Activated CD4-positive, alpha-beta T cell treated with anti-CD3 and anti-CD28 coated beads for 36 hours (primary cell): ENCODE measurements at regions not wholly inside any gene's neighbourhood (a gene's known extent, or its start where the extent isn't known, plus 50 kb on each side); places are given as distances from the start of the nearest gene placed in this dataset.

ENCODE experiments used
- ATAC-seq: fragments of 200-7000 bp; cut with Tn5 transposase; one replicate; pipeline ENCODE4 v1.10.0; 2021; ENCODE audit warnings: mild to moderate bottlenecking, moderate library complexity
- CTCF ChIA-PET: fragments of 350-600 bp; sonication (Branson Sonifier 250); formaldehyde crosslinking; loops from one replicate; lab custom pipeline; 2021; ENCODE audit warnings: antibody characterized with exemption; lab: Charles Lee
- POLR2A ChIA-PET: fragments of 350-600 bp; sonication (Branson Sonifier 250); formaldehyde crosslinking; loops from one replicate; lab custom pipeline; 2021; ENCODE audit warnings: antibody characterized with exemption, inconsistent platforms; lab: Charles Lee
- DNase-seq: peaks from one replicate; pipeline ENCODE4 v3.0.0-alpha.2; 2020
- H3K27ac Mint-ChIP-seq: one replicate; pipeline ENCODE4 v1.8.0; 2021; ENCODE audit warnings: mixed read lengths
- H3K27me3 Mint-ChIP-seq: one replicate; pipeline ENCODE4 v1.8.0; 2021; ENCODE audit warnings: mixed read lengths
- H3K36me3 Mint-ChIP-seq: one replicate; pipeline ENCODE4 v1.8.0; 2021; ENCODE audit warnings: low read depth, mixed read lengths
- H3K4me1 Mint-ChIP-seq: one replicate; pipeline ENCODE4 v1.8.0; 2021; ENCODE audit warnings: mixed read lengths
- H3K4me3 Mint-ChIP-seq: one replicate; pipeline ENCODE4 v1.8.0; 2021; ENCODE audit warnings: mild to moderate bottlenecking, moderate library complexity, mixed read lengths
- H3K9me3 Mint-ChIP-seq: one replicate; pipeline ENCODE4 v1.8.0; 2021; ENCODE audit warnings: low read depth, mixed read lengths
- intact Hi-C, 2 experiments: fragments of 100-400 bp; cut with DNase I in 1 of 2; cut with micrococcal nuclease in 1 of 2; formaldehyde crosslinking; loops; one replicate each; pipeline versions ENCODE4 v1.14.2 to v1.15.1; 2022 to 2024; cut with DNase I, micrococcal nuclease

GRCh38 chr10:22875581-22875980 lies 52.3 kb upstream of the ARMC3 start:
- ATAC-seq = no peak
- no peak overlapping the region for H3K27ac Mint-ChIP-seq
- intact Hi-C loops = no loop called here

GRCh38 chr10:22874189-22874854 lies 53.5 kb upstream of the ARMC3 start:
- CTCF ChIA-PET = no interaction called here
- no peaks in the 10 kb centered on the region for H3K27me3 Mint-ChIP-seq
- ATAC-seq (no peak), DNase-seq (no peak)
- H3K4me3 Mint-ChIP-seq = no peak overlapping the region
- no peaks in the 10 kb centered on the region for H3K36me3 Mint-ChIP-seq
- POLR2A ChIA-PET = no interaction called here
- intact Hi-C loops = no loop called here
- H3K27ac Mint-ChIP-seq = no peak overlapping the region
- H3K9me3 Mint-ChIP-seq = no peaks in the 10 kb centered on the region
- peaks cover 6% of the 10 kb centered on the region for H3K4me1 Mint-ChIP-seq

More at GRCh38 chr10:22875581-22875980, 52.3 kb upstream of the ARMC3 start:
- H3K9me3 Mint-ChIP-seq = no peaks in the 10 kb centered on the region
- DNase-seq = no peak
- H3K4me1 Mint-ChIP-seq = peaks cover 6% of the 10 kb centered on the region
- H3K27me3 Mint-ChIP-seq = no peaks in the 10 kb centered on the region
- ChIA-PET CTCF (no interaction called here), POLR2A (no interaction called here)
- no peaks in the 10 kb centered on the region for H3K36me3 Mint-ChIP-seq
- H3K4me3 Mint-ChIP-seq = no peak overlapping the region

DNA sequence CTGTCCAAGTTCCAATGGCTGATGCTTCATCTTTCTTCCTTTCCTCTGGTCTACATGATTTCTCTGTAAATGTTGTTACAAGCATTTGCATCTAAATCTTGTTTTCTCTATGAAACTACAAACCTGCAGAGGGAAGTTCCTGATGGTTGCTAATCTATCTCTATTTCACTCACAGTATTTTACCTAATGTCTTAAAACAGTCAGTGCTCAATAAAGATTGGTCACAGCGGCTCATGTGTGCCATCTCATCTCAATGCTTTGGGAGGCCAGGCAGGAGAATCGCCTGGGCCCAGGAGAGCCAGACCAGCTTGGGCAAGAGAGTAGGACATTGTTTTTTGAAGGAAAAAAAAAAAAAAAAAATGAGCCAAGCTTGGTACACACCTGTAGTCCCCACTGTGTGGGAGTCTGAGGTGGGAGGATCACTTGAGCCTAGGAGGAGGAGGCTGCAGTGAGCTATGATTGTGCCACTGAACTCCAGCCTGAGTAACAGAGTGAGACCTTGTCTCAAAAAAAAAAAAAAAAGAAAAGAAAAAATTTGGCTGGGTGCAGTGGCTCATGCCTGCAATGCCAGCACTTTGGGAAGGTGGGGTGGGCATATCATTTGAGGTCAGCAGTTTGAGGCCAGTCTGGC lies 71.3 kb upstream of the ARMC3 start:
- ATAC-seq = no peak
- Mint-ChIP-seq H3K4me1 (no peaks in the 10 kb centered on the region), H3K9me3 (no peaks in the 10 kb centered on the region), H3K4me3 (no peak overlapping the region), H3K27ac (no peak overlapping the region), H3K36me3 (no peaks in the 10 kb centered on the region), H3K27me3 (no peaks in the 10 kb centered on the region)
- ChIA-PET POLR2A (interaction anchor here (0.7 kb wide), 1 partner anchor 849 kb away, joined by 7 read pairs; no protein-coding TSS in a partner anchor), CTCF (interaction anchor here (0.7 kb wide), 1 partner anchor 455 kb away, joined by 4 read pairs; no protein-coding TSS in a partner anchor)
- intact Hi-C loops = no loop called here
- DNase-seq = no peak

DNA sequence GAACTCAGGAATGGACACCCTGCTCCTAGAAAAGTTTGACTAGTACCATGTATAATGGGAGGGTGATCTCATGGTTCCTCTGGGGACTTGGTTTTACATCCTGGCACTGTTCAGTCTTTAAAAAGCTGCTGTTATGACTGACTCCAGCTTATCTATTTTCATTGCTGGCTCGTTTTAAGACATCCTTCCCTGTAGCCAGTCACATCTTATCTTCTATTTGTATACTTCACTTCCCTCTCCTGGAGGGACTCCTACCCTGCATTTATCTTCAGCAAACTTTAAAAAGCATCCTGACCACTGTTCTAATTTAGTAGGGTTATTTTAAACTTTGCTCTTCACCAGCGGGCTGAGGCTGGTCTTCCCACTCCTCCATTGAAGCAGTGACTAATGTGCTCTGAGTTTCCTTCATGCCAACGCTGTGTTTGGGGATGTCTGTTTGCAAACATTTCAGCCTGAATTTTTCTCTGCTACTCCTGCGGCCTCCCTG lies 72.9 kb upstream of the ARMC3 start:
- POLR2A ChIA-PET = no interaction called here
- intact Hi-C loops = no loop called here

DNA sequence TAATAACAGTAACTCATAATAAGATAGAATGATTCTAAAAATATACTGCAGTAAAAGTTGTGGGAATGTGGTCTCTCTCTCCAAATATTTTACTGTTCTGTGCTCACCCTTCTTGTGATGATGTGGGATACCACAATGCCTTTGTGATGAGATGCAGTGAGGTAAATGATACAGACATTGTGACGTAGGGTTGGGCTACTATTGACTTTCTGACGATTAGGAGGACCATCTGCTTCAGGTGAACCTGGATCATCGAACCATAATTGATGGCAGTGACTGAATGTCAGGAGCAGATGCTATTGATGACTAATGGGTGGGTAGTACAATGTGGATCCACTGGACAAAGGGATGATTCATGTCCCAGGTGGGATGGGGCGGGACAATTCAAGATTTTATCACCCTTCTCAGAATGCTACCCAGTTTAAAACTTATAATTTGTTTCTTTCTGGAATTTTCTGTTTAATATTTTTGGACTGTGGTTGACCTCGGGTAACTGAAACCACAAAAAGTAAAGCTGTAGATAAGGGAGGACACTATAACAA lies 73.9 kb upstream of the ARMC3 start:
- Mint-ChIP-seq H3K36me3 (no peaks in the 10 kb centered on the region), H3K4me1 (peaks cover 6% of the 10 kb centered on the region), H3K9me3 (no peaks in the 10 kb centered on the region), H3K27ac (no peak overlapping the region), H3K4me3 (no peak overlapping the region), H3K27me3 (no peaks in the 10 kb centered on the region)
- intact Hi-C loops = no loop called here
- CTCF ChIA-PET = no interaction called here
- POLR2A ChIA-PET = no interaction called here
- DNase-seq (no peak), ATAC-seq (no peak)

More for the DNA sequence above, 72.9 kb upstream of the ARMC3 start:
- Mint-ChIP-seq H3K4me3 (no peak overlapping the region), H3K36me3 (no peaks in the 10 kb centered on the region), H3K27me3 (no peaks in the 10 kb centered on the region), H3K27ac (no peak overlapping the region), H3K4me1 (no peaks in the 10 kb centered on the region), H3K9me3 (no peaks in the 10 kb centered on the region)
- DNase-seq = no peak
- CTCF ChIA-PET = no interaction called here
- no peak for ATAC-seq

GRCh38 chr10:22852712-22853353 lies 75.0 kb upstream of the ARMC3 start:
- no peak overlapping the region for H3K4me3 Mint-ChIP-seq
- H3K27ac Mint-ChIP-seq = no peak overlapping the region
- ATAC-seq = no peak
- H3K27me3 Mint-ChIP-seq = no peaks in the 10 kb centered on the region
- H3K36me3 Mint-ChIP-seq = no peaks in the 10 kb centered on the region
- peaks cover 9% of the 10 kb centered on the region for H3K4me1 Mint-ChIP-seq
- no peaks in the 10 kb centered on the region for H3K9me3 Mint-ChIP-seq
- intact Hi-C loops = no loop called here
- ChIA-PET POLR2A (no interaction called here), CTCF (interaction anchor here (0.5 to 0.6 kb wide), 2 partner anchors 171 to 1763 kb away, joined by 3 read pairs; no protein-coding TSS in a partner anchor)
- DNase-seq = no peak

DNA sequence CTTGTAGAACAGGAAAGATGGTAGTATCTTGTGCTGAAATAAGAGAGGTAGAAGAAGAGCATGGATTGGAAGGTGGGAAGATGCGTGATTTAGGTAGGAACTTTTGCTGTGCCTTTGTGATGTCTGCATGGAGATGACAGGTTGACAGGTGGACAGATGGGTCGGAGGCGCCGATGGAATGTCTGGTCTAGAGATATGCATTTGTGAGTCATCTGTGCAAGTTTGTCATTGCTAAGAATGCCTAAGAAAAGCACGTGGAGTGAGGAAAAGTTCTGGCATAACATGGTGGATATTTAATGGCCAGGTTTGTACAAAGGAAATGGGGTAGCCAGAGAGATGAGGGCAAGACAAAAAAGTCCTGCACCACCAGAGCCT lies 76.0 kb upstream of the ARMC3 start:
- peaks cover 9% of the 10 kb centered on the region for H3K4me1 Mint-ChIP-seq
- no peak overlapping the region for H3K4me3 Mint-ChIP-seq
- ATAC-seq = no peak
- ChIA-PET CTCF (no interaction called here), POLR2A (no interaction called here)
- no peaks in the 10 kb centered on the region for H3K36me3 Mint-ChIP-seq
- no peak for DNase-seq
- no peak overlapping the region for H3K27ac Mint-ChIP-seq
- no peaks in the 10 kb centered on the region for H3K9me3 Mint-ChIP-seq
- intact Hi-C loops = no loop called here
- H3K27me3 Mint-ChIP-seq = no peaks in the 10 kb centered on the region

GRCh38 chr10:22850541-22850940 lies 77.3 kb upstream of the ARMC3 start:
- ATAC-seq (no peak), DNase-seq (no peak)
- Mint-ChIP-seq H3K27me3 (no peaks in the 10 kb centered on the region), H3K36me3 (no peaks in the 10 kb centered on the region), H3K4me3 (no peak overlapping the region), H3K27ac (no peak overlapping the region), H3K4me1 (peaks cover 15% of the 10 kb centered on the region), H3K9me3 (no peaks in the 10 kb centered on the region)
- ChIA-PET CTCF (no interaction called here), POLR2A (no interaction called here)
- intact Hi-C loops = no loop called here

DNA sequence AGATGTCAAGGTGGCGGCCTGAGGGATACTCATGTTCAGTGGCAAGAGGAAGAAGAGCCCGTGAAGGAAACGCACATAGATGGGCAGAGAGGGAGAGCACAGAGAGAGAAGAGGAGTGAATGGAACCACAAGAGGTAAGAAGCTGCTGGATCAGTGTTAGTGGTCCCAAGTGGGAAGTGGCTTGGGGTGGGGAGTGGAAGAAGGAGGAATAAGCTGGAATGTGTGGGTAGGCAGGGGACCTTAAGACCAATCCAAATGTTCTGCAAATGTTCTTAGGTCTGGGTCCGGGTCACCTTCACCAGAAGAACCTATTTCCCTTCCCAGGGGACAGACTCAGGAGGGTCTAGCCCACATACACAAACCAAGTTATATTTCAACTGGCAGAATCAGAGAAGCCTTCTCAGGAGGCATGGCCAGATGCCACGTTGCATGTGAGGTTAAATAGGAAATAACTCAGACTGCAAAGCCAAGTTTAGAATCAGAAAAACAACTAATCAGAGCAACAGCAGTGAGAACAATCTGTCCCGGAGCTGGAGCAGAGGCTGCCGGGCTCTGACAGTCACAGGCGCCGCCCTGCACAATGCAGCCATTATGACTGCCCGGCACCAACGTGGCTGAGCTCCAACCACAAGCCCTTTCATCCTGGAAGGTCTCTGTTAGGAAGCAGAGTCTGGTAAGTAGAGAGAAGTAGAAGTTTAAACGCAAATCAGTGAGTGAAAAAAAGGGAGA lies 78.6 kb upstream of the ARMC3 start:
- ATAC-seq (peak; percentile 60), DNase-seq (peak; percentile 37)
- intact Hi-C loops = no loop called here
- no peaks in the 10 kb centered on the region for H3K27me3 Mint-ChIP-seq
- H3K27ac Mint-ChIP-seq = no peak overlapping the region
- H3K4me1 Mint-ChIP-seq = peaks cover 15% of the 10 kb centered on the region
- ChIA-PET POLR2A (no interaction called here), CTCF (no interaction called here)
- H3K4me3 Mint-ChIP-seq = no peak overlapping the region
- H3K36me3 Mint-ChIP-seq = no peaks in the 10 kb centered on the region
- no peaks in the 10 kb centered on the region for H3K9me3 Mint-ChIP-seq

DNA sequence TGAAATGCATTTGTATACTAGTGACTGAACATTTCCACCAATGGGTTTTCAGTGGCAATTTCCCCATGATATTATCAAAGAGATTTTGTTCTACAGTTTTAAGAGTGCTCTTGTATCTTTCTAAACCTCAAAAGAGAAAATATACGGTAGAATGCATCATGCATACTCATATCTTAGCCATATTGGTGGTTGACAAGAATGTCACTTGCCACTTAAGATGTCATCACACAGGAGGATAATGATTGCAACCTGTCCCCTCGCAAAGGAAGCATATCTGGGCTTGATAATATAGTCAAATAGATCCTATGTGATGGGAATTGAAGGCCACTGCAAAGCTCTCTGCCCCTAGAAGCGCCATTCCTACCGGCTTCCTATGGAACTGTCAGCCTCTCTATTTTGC lies 79.3 kb upstream of the ARMC3 start:
- no peaks in the 10 kb centered on the region for H3K9me3 Mint-ChIP-seq
- no peaks in the 10 kb centered on the region for H3K36me3 Mint-ChIP-seq
- intact Hi-C loops = no loop called here
- peaks cover 15% of the 10 kb centered on the region for H3K4me1 Mint-ChIP-seq
- no peak overlapping the region for H3K4me3 Mint-ChIP-seq
- ChIA-PET POLR2A (no interaction called here), CTCF (interaction anchor here (0.6 kb wide), 1 partner anchor 1769 kb away, joined by 6 read pairs; no protein-coding TSS in a partner anchor)
- no peak overlapping the region for H3K27ac Mint-ChIP-seq
- DNase-seq = no peak
- no peaks in the 10 kb centered on the region for H3K27me3 Mint-ChIP-seq
- peak; percentile 36 for ATAC-seq

DNA sequence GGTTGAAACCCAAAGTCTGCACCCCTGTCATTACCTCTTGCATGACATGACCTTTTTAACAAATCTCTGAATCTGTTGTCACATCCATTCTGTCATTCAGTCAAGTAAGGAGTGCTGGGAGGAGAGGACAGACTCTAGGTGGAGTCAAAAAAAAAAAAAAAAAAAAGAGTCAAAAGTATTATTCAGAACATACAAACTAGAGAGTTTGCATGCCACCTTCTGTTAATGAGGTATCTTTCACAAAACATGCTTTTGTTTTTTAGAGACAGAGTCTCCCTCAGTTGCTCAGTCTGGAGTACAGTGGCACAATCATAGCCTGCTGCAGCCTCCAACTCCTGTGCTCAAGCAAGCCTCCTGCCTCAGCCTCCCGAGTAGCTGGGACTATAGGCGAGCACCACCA lies 81.6 kb upstream of the ARMC3 start:
- H3K27me3 Mint-ChIP-seq = no peaks in the 10 kb centered on the region
- peaks cover 15% of the 10 kb centered on the region for H3K4me1 Mint-ChIP-seq
- no peak for ATAC-seq
- POLR2A ChIA-PET = no interaction called here
- no peak overlapping the region for H3K27ac Mint-ChIP-seq
- intact Hi-C loops = no loop called here
- no peaks in the 10 kb centered on the region for H3K36me3 Mint-ChIP-seq
- CTCF ChIA-PET = no interaction called here
- no peak overlapping the region for H3K4me3 Mint-ChIP-seq
- H3K9me3 Mint-ChIP-seq = no peaks in the 10 kb centered on the region
- DNase-seq = no peak
